ENCODE measurements at regions not wholly inside any gene's neighbourhood (a gene's known extent, or its start where the extent isn't known, plus 50 kb on each side); places are given as distances from the start of the nearest gene placed in this dataset.

GRCh38 chr2:217735034-217735433, 267.8 kb downstream of the TNS1 start:
- no peak for DNase-seq
- no peak overlapping the region for H3K27ac ChIP-seq
- intact Hi-C loops (cut with DNase I; ENCODE audit: low total_unique reads) = no loop called here
- peaks cover 0 to 27% (median 6%) of the 10 kb centered on the region in 4 donors for H3K4me1 ChIP-seq
- H3K9me3 ChIP-seq = no peaks in the 10 kb centered on the region
- TF ChIP-seq POLR2AphosphoS5 (IDR thresholded peaks at IDR 0.05) = no peak
- TF ChIP-seq POLR2A (IDR thresholded peaks at IDR 0.05) = no peak
- TF ChIP-seq CTCF (IDR thresholded peaks at IDR 0.05) = no peak
- no peak for TF ChIP-seq EP300 (IDR thresholded peaks at IDR 0.05)
- no peak overlapping the region for H3K4me3 ChIP-seq
- H3K27me3 ChIP-seq = no peaks in the 10 kb centered on the region
- no peaks in the 10 kb centered on the region for H3K36me3 ChIP-seq

GRCh38 chr2:217733461-217733860, 269.3 kb downstream of the TNS1 start:
- H3K27me3 ChIP-seq = no peaks in the 10 kb centered on the region
- H3K9me3 ChIP-seq = no peaks in the 10 kb centered on the region
- 49 to 69% (median 55%) methylated on average over 3 of the region's 3 CpGs for WGBS, 5 donors
- peaks cover 0 to 37% (median 8%) of the 10 kb centered on the region in 4 donors for H3K4me1 ChIP-seq
- no peaks in the 10 kb centered on the region for H3K36me3 ChIP-seq
- TF ChIP-seq POLR2AphosphoS5 (IDR thresholded peaks at IDR 0.05) = no peak
- no peak for TF ChIP-seq EP300 (IDR thresholded peaks at IDR 0.05)
- no peak for TF ChIP-seq CTCF (IDR thresholded peaks at IDR 0.05)
- no peak for TF ChIP-seq POLR2A (IDR thresholded peaks at IDR 0.05)
- peak overlapping the region in 3 of 5 donors; percentile 25 to 58 (median 38) for H3K27ac ChIP-seq
- no peak overlapping the region for H3K4me3 ChIP-seq
- intact Hi-C loops (cut with DNase I; ENCODE audit: low total_unique reads) = no loop called here
- DNase-seq = peak in 1 of 2 donors; percentile 34

GRCh38 chr2:217732992-217733391, 269.8 kb downstream of the TNS1 start:
- TF ChIP-seq EP300 (IDR thresholded peaks at IDR 0.05) (no peak), POLR2AphosphoS5 (IDR thresholded peaks at IDR 0.05) (no peak), CTCF (IDR thresholded peaks at IDR 0.05) (no peak), POLR2A (IDR thresholded peaks at IDR 0.05) (no peak)
- WGBS, 5 donors = 53 to 70% (median 62%) methylated on average over 3 of the region's 3 CpGs
- intact Hi-C loops (cut with DNase I; ENCODE audit: low total_unique reads) = no loop called here
- H3K36me3 ChIP-seq = no peaks in the 10 kb centered on the region
- peak overlapping the region in 3 of 5 donors; percentile 20 to 58 (median 52) for H3K27ac ChIP-seq
- H3K4me1 ChIP-seq = peaks cover 0 to 37% (median 8%) of the 10 kb centered on the region in 4 donors
- DNase-seq = peak in 1 of 2 donors; percentile 46
- no peak overlapping the region for H3K4me3 ChIP-seq
- H3K9me3 ChIP-seq = no peaks in the 10 kb centered on the region
- H3K27me3 ChIP-seq = no peaks in the 10 kb centered on the region

- 53 to 91% (median 75%) methylated on average over 2 of the region's 2 CpGs for WGBS, 5 donors
- H3K27me3 ChIP-seq = no peaks in the 10 kb centered on the region
- no peaks in the 10 kb centered on the region for H3K9me3 ChIP-seq
- no peak for DNase-seq
- H3K36me3 ChIP-seq = no peaks in the 10 kb centered on the region
- intact Hi-C loops (cut with DNase I; ENCODE audit: low total_unique reads) = no loop called here
- no peak overlapping the region for H3K27ac ChIP-seq
- peaks cover 0 to 37% (median 8%) of the 10 kb centered on the region in 4 donors for H3K4me1 ChIP-seq
- TF ChIP-seq CTCF (IDR thresholded peaks at IDR 0.05) (no peak), POLR2A (IDR thresholded peaks at IDR 0.05) (no peak), EP300 (IDR thresholded peaks at IDR 0.05) (no peak), POLR2AphosphoS5 (IDR thresholded peaks at IDR 0.05) (no peak)
- H3K4me3 ChIP-seq = no peak overlapping the region
These were observed 271.0 kb downstream of the TNS1 start for GRCh38 chr2:217731805-217732204.
